ENCODE measurements at regions not wholly inside any gene's neighbourhood (a gene's known extent, or its start where the extent isn't known, plus 50 kb on each side); places are given as distances from the start of the nearest gene placed in this dataset.

DNA sequence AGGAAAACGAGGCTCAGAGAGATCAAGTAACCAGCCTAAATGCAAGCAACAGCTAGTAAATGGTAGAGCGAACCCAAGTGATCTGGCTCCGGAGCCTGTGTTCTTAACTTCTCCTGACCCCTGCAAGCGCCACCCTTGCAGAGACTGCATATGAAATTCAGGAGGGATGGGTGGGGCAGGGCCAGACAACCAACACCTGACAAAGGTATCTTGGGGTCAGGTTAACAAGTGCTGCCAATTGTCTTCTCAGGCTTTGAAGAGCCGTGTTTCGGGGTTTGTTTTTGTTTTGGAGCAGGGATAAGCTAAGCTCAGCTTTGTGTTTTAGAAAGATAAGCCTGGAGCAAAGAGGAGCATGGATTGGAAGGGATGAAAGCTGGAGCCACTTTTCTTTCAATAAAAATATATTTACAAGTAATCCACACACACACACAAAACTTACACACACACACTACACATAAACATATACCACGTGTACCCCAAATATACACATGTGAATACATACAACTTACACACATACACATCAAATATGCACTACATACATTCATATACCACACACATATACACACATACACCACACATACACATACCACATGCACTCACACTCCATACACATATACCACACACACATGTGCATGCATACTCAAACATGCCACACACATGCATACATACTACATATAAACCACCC lies 722.0 kb downstream of the DIAPH3 start:
- DNase-seq: no peak

- DNase-seq: no peak
Measured at GRCh38 chr13:59442461-59442860, 721.3 kb downstream of the DIAPH3 start.

DNA sequence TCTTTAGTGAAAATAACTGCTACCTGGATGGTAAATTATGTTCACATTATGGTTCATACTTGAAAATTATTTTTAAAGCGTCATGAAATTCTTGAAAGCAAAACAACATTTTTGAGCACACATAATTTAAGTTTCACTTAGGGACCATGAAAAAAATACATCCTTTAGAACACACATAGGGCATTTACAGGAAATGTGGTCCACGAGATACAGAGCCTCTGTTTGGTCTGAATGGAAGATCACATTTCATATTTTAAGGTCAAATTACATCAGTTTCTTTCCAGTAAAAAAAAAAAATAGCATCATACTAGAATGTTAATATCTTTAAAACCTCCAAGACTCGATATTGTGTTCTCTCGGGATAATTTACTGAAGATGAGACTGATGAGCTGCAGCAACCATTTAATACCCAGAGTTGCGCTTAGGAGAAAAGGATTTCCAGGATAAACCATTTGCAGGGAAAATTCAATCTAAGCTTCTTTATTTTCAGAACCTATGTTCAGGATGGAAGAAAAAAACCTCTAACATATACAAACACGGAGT lies 720.7 kb downstream of the DIAPH3 start:
- no peak for DNase-seq

DNA sequence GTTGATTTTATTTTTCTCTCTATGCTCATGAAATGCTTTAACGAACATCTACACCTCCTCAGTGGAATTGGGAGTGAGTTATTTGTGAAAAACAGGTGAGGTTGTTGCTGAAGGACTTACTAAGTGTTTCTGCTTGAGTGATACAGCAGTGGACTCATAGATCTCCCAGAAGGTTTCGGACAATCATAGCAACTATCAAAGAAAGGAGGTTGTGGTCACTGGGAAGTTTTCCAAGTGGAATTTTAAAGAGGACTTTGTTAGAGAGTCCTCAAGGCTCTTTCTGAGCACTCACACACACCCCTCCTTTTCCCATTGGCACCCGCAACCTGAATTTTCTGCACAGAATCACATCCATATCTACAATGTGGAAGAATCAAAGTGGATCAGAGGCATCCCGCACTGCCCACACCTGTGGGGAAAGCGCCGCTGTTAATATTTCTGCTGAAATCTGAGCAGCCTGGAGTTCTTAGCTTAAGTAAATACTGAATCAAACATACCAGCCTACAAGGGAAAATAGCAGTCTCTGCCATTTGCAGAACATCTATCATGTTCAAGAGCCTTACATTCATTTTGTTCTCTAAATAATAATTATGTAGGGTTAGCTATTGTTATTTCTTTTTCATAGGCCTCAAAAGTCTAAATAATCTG lies 719.4 kb downstream of the DIAPH3 start:
- DNase-seq: peak in 1 of 2 experiments; percentile 45

GRCh38 chr13:59445812-59446211 lies 717.9 kb downstream of the DIAPH3 start:
- no peak for DNase-seq

GRCh38 chr13:59446391-59446790 lies 717.3 kb downstream of the DIAPH3 start:
- no peak for DNase-seq

DNA sequence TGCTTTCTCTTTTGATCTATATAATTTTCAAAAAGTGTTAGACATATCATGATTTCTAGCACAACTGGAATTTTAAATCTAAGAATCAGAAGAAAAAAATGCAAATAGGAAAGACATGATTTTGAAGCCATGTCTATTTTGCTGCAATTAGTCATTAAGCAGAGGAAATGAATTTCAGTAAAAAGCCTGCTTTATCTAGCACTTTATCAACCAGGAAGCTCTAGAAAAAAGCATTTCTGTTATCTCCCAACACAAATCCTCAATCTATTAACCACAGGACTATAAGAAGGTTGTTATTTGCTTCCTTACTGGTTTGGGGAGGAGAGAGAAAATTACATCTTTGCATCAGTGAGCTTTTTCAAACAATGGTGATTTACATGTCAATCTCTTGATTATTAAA lies 716.7 kb downstream of the DIAPH3 start:
- DNase-seq: no peak

DNA sequence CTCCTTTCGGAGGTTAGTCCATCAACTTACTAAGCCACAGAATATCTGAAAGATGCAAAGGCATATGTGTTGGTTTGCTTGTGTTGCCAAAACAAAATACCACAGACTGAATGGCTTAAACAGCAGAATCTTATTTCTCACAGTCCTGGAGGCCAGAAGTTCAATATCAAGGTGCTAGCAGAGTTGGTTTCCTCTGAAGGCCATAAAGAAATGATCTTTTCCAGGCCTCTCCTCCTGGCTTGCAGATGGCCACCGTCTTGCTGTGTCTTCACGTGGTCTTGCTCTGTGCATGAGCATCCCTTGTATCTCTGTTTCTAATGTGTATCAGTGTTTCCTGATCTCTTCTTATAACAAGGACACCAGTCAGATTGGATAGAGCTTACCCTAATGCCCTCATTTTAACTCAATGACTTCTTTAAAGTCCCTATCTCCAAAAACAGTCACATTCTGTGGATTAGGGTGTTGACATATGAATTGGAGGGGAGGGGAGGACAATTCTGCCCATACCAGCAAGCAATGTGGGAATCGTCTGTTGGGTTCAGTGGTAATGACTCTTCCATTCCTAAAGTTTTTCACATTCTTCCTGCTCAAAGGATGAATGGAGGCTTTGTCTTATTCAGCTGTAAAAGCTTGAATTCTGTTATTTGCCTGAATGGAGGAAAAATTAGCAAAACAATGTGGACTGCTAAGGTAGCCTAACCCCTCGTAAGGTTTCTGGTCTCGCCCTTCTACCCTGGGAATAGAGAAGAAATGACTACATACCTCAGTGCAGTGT lies 715.7 kb downstream of the DIAPH3 start:
- DNase-seq: no peak

GRCh38 chr13:59449750-59450149 lies 714.0 kb downstream of the DIAPH3 start:
- DNase-seq: no peak

DNA sequence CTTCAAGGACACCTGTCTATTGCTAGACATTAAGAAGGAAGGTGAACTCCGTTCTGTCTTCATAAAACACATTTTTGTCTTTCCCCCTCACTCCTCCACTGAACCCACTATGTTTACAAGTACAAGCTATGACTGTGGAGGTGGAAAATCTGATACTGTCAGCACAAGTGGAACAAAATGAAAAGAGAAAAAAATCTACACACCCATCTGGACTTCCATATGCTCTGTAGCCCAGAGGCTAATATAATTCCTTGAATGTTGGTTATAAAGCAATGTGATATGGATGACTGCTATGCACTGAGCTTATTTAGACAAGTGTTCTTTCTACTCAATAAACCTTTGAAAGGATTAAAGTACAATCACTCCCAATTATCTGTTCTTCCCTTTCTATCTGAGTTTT lies 713.5 kb downstream of the DIAPH3 start:
- DNase-seq: no peak

- no peak for DNase-seq
Measured at GRCh38 chr13:59451236-59451635, 712.5 kb downstream of the DIAPH3 start.

- DNase-seq: no peak
Measured at GRCh38 chr13:59452189-59452890, 711.4 kb downstream of the DIAPH3 start.

- peak in 1 of 2 experiments; percentile 6 for DNase-seq
Measured at GRCh38 chr13:59458908-59459579, 704.7 kb downstream of the DIAPH3 start.

- DNase-seq: no peak
Measured at GRCh38 chr13:59459972-59460371, 703.8 kb downstream of the DIAPH3 start.

GRCh38 chr13:59461411-59461810 lies 702.3 kb downstream of the DIAPH3 start:
- no peak for DNase-seq

DNA sequence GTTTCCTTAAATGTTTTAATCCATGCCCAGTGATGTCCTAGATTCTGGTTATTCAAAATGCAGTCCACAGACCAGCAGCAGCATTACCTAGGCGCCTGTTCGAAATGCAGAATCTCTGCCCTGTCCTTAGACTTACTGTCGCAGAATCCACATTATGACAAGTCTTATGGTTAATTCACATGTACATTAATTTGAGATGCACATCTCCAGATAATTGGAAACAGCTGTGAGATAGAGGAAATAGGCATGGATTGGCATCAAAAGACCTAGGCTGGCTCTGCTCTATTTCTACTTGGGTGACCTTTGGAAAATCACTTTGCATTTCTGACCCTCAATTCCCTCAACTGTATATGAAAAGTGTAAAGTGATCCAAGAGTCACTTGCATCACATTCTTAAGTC lies 700.7 kb downstream of the DIAPH3 start:
- no peak for DNase-seq

DNA sequence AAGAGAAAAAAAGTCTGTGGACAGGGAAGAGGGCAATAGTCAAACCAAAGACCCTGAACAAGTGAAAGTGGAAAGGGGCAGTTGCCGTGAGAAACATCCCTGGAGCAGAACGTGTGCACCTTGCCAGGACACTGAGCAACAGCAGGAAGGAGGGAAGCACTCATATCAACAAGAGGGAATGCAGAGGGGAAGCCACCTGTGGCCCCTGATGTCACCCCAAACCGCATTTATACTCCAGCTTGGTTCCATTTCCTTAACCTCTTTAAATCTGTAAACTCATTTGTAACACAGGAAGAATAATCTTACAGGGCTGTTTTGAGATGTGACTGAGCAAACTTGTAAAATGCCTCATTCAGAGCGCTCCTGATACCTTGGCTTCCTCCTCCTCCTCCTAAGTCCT lies 698.8 kb downstream of the DIAPH3 start:
- DNase-seq: no peak

- no peak for DNase-seq
Measured at GRCh38 chr13:59468396-59468795, 695.3 kb downstream of the DIAPH3 start.

GRCh38 chr13:59471106-59471505 lies 692.6 kb downstream of the DIAPH3 start:
- DNase-seq: no peak

GRCh38 chr13:59472134-59472533 lies 691.6 kb downstream of the DIAPH3 start:
- DNase-seq: no peak

GRCh38 chr13:59474696-59475095 lies 689.0 kb downstream of the DIAPH3 start:
- DNase-seq: no peak

GRCh38 chr13:59475911-59476310 lies 687.8 kb downstream of the DIAPH3 start:
- DNase-seq: no peak

DNA sequence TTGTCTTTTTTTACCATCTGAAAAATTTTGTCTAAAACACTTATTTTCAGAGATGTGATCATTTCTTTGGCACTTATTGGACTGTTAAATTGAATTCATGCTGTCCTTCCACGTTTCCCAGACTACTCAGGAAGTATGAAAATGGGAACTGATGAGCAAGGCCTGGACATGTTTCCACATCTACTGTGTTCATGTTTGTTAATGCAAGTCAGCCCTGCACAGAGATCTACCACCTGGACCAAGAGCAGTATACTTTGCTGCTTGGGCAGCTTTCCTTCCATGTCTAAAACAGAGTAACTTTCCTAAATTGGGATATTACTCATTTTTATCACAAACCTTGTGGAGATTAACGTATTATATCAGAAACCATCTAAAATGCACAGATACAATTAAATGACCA lies 687.4 kb downstream of the DIAPH3 start:
- no peak for DNase-seq

Data from NCI-H187 (cell line).